ENCODE measurements at regions not wholly inside any gene's neighbourhood (a gene's known extent, or its start where the extent isn't known, plus 50 kb on each side); places are given as distances from the start of the nearest gene placed in this dataset.

DNA sequence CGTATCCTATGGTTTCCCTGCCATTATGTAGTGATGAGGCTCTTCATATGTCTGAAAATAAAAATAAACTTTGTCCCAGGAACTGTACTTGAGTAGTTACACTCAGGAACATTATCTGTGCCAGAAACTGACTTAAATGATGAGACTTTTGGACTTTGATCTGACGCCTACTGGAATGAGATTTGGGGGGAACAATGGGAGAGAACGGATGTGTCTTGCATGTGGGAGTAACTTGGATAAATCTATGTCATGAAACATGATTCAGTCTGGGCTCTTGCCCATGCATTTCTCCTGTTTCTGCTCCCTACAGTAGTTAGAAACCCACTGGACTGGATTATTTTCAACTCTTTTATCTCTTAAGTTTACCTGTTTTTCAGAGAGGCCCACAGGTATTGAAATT lies 2351.4 kb downstream of the PCDH7 start:
- TF ChIP-seq CTCF (IDR thresholded peaks at IDR 0.05): no peak
- TF ChIP-seq ZFX (IDR thresholded peaks at IDR 0.05; ENCODE audit: borderline replicate concordance): no peak

Data from 22Rv1 (cell line).